Liver (tissue), 8 donors: ENCODE measurements at regions not wholly inside any gene's neighbourhood (a gene's known extent, or its start where the extent isn't known, plus 50 kb on each side); places are given as distances from the start of the nearest gene placed in this dataset.

Experiments used
- DNase-seq: peaks from one replicate; pipeline ENCODE4 v3.0.0-alpha.2; 2017; ENCODE audit warnings: low spot score
- H3K27ac ChIP-seq, 2 donors: one replicate each; pipeline ENCODE4 v1.7.0; 2013; ENCODE audit warnings: inconsistent platforms in 2 of 2, low read length in 2 of 2, control low read depth in 1 of 2, low read depth in 1 of 2, mild to moderate bottlenecking in 1 of 2
- H3K27me3 ChIP-seq, 4 donors: one replicate each; pipeline versions ENCODE4 v1.6.1 to v1.7.0; 2013; ENCODE audit warnings: low read length in 3 of 4, inconsistent platforms in 1 of 4, mild to moderate bottlenecking in 1 of 4, moderate library complexity in 1 of 4; ENCODE audit not compliant: control insufficient read depth in 4 of 4, insufficient read depth in 4 of 4
- H3K36me3 ChIP-seq, 4 donors: one replicate each; pipeline versions ENCODE4 v1.6.1 to v1.7.0; 2013; ENCODE audit warnings: low read length in 3 of 4, mild to moderate bottlenecking in 3 of 4, low read depth in 1 of 4, moderate library complexity in 1 of 4; ENCODE audit not compliant: control insufficient read depth in 4 of 4, insufficient read depth in 3 of 4
- H3K4me1 ChIP-seq, 4 donors: one replicate each; pipeline versions ENCODE4 v1.6.1 to v1.7.0; 2013; ENCODE audit warnings: low read length in 3 of 4, mild to moderate bottlenecking in 3 of 4, moderate library complexity in 1 of 4; ENCODE audit not compliant: control insufficient read depth in 4 of 4, insufficient read depth in 4 of 4
- H3K4me3 ChIP-seq, 3 donors: one replicate each; pipeline versions ENCODE4 v1.6.1 to v1.7.0; 2013; ENCODE audit warnings: low read length in 3 of 3, control low read depth in 1 of 3, low read depth in 1 of 3, mild to moderate bottlenecking in 1 of 3
- H3K9ac ChIP-seq, 2 donors: one replicate each; pipeline ENCODE4 v1.7.0; 2013; ENCODE audit warnings: low read length in 2 of 2, mild to moderate bottlenecking in 2 of 2, moderate library complexity in 2 of 2, control low read depth in 1 of 2, low read depth in 1 of 2
- H3K9me3 ChIP-seq, 4 donors: one replicate each; pipeline versions ENCODE4 v1.6.1 to v1.7.0; 2013; ENCODE audit warnings: low read length in 3 of 4; ENCODE audit not compliant: control insufficient read depth in 4 of 4
- CTCF ChIP-seq: fragments of 150-350 bp; IDR thresholded peaks from 2 replicates; pipeline ENCODE4 v1.5.1; 2017; ENCODE audit warnings: improper control_type of control experiment, low read depth, low read length; ENCODE audit not compliant: missing input control
- EGR1 ChIP-seq, 2 donors: IDR thresholded peaks; 2 replicates each; pipeline ENCODE4 v1.6.1; 2016 to 2018; ENCODE audit warnings: antibody characterized with exemption in 2 of 2, low read depth in 2 of 2
- FOXA1 ChIP-seq: IDR thresholded peaks from 2 replicates; pipeline ENCODE4 v1.6.1; 2016; ENCODE audit warnings: antibody characterized with exemption
- GABPA ChIP-seq, 2 donors: IDR thresholded peaks in 1 of 2; conservative IDR thresholded peaks in 1 of 2; 2 replicates each; pipeline ENCODE4 v1.6.1; 2016; ENCODE audit warnings: antibody characterized with exemption in 2 of 2, mild to moderate bottlenecking in 1 of 2, moderate library complexity in 1 of 2
- HNF4G ChIP-seq: IDR thresholded peaks from 2 replicates; pipeline ENCODE4 v1.6.1; 2016; ENCODE audit warnings: antibody characterized with exemption
- JUND ChIP-seq, 2 donors: IDR thresholded peaks; 2 replicates each; pipeline ENCODE4 v1.6.1; 2016; ENCODE audit warnings: antibody characterized with exemption in 2 of 2
- RAD21 ChIP-seq, 2 donors: IDR thresholded peaks; 2 replicates each; pipeline ENCODE4 v1.6.1; 2016; ENCODE audit warnings: antibody characterized with exemption in 2 of 2, mild to moderate bottlenecking in 2 of 2
- REST ChIP-seq: IDR thresholded peaks from 2 replicates; pipeline ENCODE4 v1.6.1; 2016; ENCODE audit warnings: antibody characterized with exemption, mild to moderate bottlenecking
- SP1 ChIP-seq: IDR thresholded peaks from 2 replicates; pipeline ENCODE4 v1.6.1; 2018; ENCODE audit warnings: antibody characterized with exemption, mild to moderate bottlenecking
- TAF1 ChIP-seq: conservative IDR thresholded peaks from 2 replicates; pipeline ENCODE4 v1.6.1; 2016; ENCODE audit warnings: antibody characterized with exemption, mild to moderate bottlenecking
- YY1 ChIP-seq: IDR thresholded peaks from 2 replicates; pipeline ENCODE4 v1.6.1; 2016; ENCODE audit warnings: antibody characterized with exemption, mild to moderate bottlenecking
- WGBS: extraction: QIAGEN DNeasy Blood & Tissue Kit; methylation state at CpG from one replicate; pipeline ENCODE4 v1.1.7; 2013; 5-methylcytosine and 5-hydroxymethylcytosine counted together
- TF ChIP-seq, protein P1 (sequence below): IDR thresholded peaks from 2 replicates; pipeline ENCODE4 v1.6.1; 2016; ENCODE audit warnings: antibody characterized with exemption
- donor health status: healthy.
- donor health status: healthy.
- donor health status: healthy.
- donor health status: healthy.
- donor health status: healthy.

DNA sequence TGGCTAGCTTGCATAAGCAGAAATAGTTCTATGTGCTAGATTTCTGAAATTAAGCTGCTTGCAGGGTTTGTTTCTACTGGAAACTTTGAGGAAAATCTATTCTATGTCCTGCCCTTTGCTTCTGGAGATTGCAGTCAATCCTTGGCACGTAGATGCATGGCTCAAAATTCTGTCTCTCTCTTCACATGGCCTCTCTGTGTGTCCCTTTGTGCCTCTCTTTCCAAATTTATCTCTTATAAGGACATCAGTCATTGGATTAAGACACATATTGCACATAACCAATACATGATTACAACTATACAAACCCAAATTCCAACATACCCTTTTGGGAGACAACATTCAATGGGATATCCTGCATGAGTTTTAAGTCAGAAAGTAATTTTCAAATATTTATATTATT, 744.3 kb upstream of the CTNND2 start:
- Histone ChIP-seq H3K27ac (no peak overlapping the region), H3K27me3 (no peaks in the 10 kb centered on the region), H3K4me3 (no peak overlapping the region), H3K36me3 (no peaks in the 10 kb centered on the region), H3K4me1 (no peaks in the 10 kb centered on the region), H3K9me3 (no peaks in the 10 kb centered on the region), H3K9ac (no peak overlapping the region)
- DNase-seq = no peak
- WGBS = 43% methylated on average over 1 of the region's 1 CpG
- TF ChIP-seq REST (no peak), FOXA1 (no peak), GABPA (IDR thresholded peaks at IDR 0.05 in 1 of 2, conservative IDR thresholded peaks at IDR 0.05 in 1 of 2) (no peak), JUND (IDR thresholded peaks at IDR 0.05) (no peak), YY1 (no peak), TAF1 (no peak), CTCF (no peak), SP1 (no peak), RAD21 (IDR thresholded peaks at IDR 0.05) (no peak), EGR1 (IDR thresholded peaks at IDR 0.05; ENCODE audit: low read depth in 2 of 2) (no peak), HNF4G (no peak)

DNA sequence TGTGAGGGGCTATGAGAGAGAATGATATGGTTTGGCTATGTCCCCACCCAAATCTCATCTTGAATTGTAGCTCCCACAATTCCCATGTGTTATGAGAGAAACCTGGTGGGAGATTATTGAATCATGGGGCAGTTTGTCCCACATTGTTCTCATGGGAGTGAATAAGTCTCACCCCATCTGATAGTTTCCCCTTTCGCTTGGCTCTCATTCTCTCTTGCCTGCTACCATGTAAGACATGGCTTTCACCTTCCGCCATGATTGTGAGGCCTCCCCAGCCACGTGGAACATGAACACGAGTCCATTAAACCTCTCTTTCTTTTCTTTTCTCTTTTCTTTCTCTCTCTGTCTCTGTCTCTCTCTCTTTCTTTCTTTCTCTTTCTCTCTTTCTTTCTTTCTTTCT, 743.4 kb upstream of the CTNND2 start:
- H3K9me3 ChIP-seq = no peaks in the 10 kb centered on the region
- no peaks in the 10 kb centered on the region for H3K36me3 ChIP-seq
- WGBS = 72% methylated on average over 4 of the region's 4 CpGs
- H3K4me3 ChIP-seq = no peak overlapping the region
- no peak for DNase-seq
- H3K27ac ChIP-seq = no peak overlapping the region
- no peaks in the 10 kb centered on the region for H3K27me3 ChIP-seq
- H3K9ac ChIP-seq = no peak overlapping the region
- no peaks in the 10 kb centered on the region for H3K4me1 ChIP-seq
- TF ChIP-seq CTCF (no peak), FOXA1 (no peak), JUND (IDR thresholded peaks at IDR 0.05) (no peak), YY1 (no peak), EGR1 (IDR thresholded peaks at IDR 0.05; ENCODE audit: low read depth in 2 of 2) (no peak), REST (no peak), RAD21 (IDR thresholded peaks at IDR 0.05) (no peak)
- TF ChIP-seq, protein P1, sequence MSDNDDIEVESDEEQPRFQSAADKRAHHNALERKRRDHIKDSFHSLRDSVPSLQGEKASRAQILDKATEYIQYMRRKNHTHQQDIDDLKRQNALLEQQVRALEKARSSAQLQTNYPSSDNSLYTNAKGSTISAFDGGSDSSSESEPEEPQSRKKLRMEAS = no peak
